Kidney epithelial cell (primary cell): ENCODE measurements at regions not wholly inside any gene's neighbourhood (a gene's known extent, or its start where the extent isn't known, plus 50 kb on each side); places are given as distances from the start of the nearest gene placed in this dataset.

ENCODE experiments used
- DNase-seq: peaks from one replicate; pipeline ENCODE4 v3.0.0-alpha.2; 2010; ENCODE audit warnings: low read depth
- H3K27me3 ChIP-seq: 2 replicates; pipeline ENCODE4 v1.6.0; 2011; ENCODE audit warnings: low read length; ENCODE audit not compliant: control insufficient read depth, insufficient read depth
- H3K36me3 ChIP-seq: 2 replicates; pipeline ENCODE4 v1.5.1; 2011; ENCODE audit warnings: low read length; ENCODE audit not compliant: control insufficient read depth, insufficient read depth
- H3K4me3 ChIP-seq: 2 replicates; pipeline ENCODE4 v1.5.1; 2011; ENCODE audit warnings: low read depth, mild to moderate bottlenecking, control low read depth, low read length
- CTCF ChIP-seq: IDR thresholded peaks from 2 replicates; pipeline ENCODE4 v1.5.1; 2011; ENCODE audit warnings: mild to moderate bottlenecking, moderate library complexity, low read length, control low read depth, inconsistent platforms; ENCODE audit not compliant: insufficient read depth, poor library complexity, severe bottlenecking

GRCh38 chr16:48914070-48914469 is 304.1 kb upstream of the N4BP1 start:
- DNase-seq = no peak
- Histone ChIP-seq H3K27me3 (peaks cover 3% of the 10 kb centered on the region), H3K36me3 (no peaks in the 10 kb centered on the region), H3K4me3 (no peak overlapping the region)
- no peak for TF ChIP-seq CTCF

GRCh38 chr16:48913384-48913783 is 303.4 kb upstream of the N4BP1 start:
- DNase-seq = no peak
- no peak for TF ChIP-seq CTCF
- Histone ChIP-seq H3K4me3 (no peak overlapping the region), H3K27me3 (peaks cover 3% of the 10 kb centered on the region), H3K36me3 (no peaks in the 10 kb centered on the region)

- Histone ChIP-seq H3K36me3 (no peaks in the 10 kb centered on the region), H3K27me3 (peaks cover 3% of the 10 kb centered on the region), H3K4me3 (no peak overlapping the region)
- no peak for DNase-seq
- TF ChIP-seq CTCF = no peak
Measured at GRCh38 chr16:48912360-48912759, 302.4 kb upstream of the N4BP1 start.

GRCh38 chr16:48911700-48912099 is 301.7 kb upstream of the N4BP1 start:
- Histone ChIP-seq H3K27me3 (peaks cover 3% of the 10 kb centered on the region), H3K36me3 (no peaks in the 10 kb centered on the region), H3K4me3 (no peak overlapping the region)
- peak; percentile 7 for TF ChIP-seq CTCF
- DNase-seq = no peak

- H3K27me3 ChIP-seq = peaks cover 3% of the 10 kb centered on the region
- H3K36me3 ChIP-seq = no peaks in the 10 kb centered on the region
- DNase-seq = no peak
- no peak for TF ChIP-seq CTCF
- H3K4me3 ChIP-seq = no peak overlapping the region
Measured at GRCh38 chr16:48910214-48910613, 300.2 kb upstream of the N4BP1 start.

- no peak for TF ChIP-seq CTCF
- no peak overlapping the region for H3K4me3 ChIP-seq
- no peaks in the 10 kb centered on the region for H3K36me3 ChIP-seq
- peaks cover 3% of the 10 kb centered on the region for H3K27me3 ChIP-seq
- no peak for DNase-seq
Measured at GRCh38 chr16:48909231-48909630, 299.3 kb upstream of the N4BP1 start.
